HK-2 (cell line): ENCODE measurements at regions not wholly inside any gene's neighbourhood (a gene's known extent, or its start where the extent isn't known, plus 50 kb on each side); places are given as distances from the start of the nearest gene placed in this dataset.
"Not testable (repeated sequence)": the region's sequence is repeated elsewhere in the genome, so short reads cannot be mapped to it uniquely, and the experiment has no call there.

Source experiments
- DNase-seq: peaks from one replicate; pipeline ENCODE4 v3.0.0-alpha.2; 2018; ENCODE audit not compliant: unreplicated experiment

DNA sequence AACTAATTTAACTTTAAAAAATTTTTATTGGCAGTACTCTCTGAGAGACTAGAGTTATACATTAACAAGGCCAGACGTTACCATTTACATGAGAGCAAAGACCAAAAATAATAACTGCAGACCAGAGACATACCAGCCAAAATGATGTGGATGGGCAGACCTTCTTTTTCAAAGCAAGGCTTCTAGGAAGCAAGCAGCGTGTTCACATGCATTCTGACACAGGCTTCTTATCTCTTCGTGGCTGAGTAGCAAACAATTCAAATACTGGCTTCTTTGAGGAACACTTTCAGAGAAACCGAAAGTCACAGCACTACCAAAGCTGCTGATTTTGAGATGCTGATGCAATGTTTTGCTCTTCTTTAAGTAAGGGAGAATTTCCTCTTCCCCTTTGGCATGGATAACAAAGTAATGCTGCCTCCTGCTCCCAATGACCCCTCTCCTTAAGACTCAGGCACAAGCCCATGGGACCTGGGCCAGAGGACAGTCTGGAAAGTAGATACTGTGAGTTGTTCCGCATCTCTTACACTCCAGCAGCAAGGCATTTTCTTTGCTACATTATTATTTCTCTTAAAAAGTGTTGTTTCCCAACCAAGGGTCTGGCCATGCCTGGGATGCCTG lies 181.9 kb downstream of the MREG start:
- no peak for DNase-seq

- DNase-seq: no peak
Measured at GRCh38 chr2:215830304-215830703, 183.0 kb downstream of the MREG start.

DNA sequence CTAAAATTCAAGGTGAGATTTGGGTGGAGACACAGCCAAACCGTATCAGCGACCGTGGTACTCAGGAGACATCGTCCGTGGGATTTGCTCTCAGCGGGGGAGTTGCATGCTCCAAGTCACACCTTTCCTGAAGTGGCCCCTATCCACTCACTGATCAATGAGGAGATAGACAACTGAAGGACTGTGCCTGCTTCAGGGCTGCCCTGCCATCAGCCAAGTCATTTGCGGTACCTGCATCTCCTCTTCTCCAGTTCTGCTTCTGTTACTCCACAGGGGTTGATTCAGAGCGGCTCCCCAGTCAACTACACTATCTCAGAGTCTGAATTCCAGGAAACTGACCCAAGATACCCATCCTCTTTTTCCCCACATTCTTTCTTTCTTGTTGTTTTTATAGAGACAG lies 184.1 kb downstream of the MREG start:
- no peak for DNase-seq

DNA sequence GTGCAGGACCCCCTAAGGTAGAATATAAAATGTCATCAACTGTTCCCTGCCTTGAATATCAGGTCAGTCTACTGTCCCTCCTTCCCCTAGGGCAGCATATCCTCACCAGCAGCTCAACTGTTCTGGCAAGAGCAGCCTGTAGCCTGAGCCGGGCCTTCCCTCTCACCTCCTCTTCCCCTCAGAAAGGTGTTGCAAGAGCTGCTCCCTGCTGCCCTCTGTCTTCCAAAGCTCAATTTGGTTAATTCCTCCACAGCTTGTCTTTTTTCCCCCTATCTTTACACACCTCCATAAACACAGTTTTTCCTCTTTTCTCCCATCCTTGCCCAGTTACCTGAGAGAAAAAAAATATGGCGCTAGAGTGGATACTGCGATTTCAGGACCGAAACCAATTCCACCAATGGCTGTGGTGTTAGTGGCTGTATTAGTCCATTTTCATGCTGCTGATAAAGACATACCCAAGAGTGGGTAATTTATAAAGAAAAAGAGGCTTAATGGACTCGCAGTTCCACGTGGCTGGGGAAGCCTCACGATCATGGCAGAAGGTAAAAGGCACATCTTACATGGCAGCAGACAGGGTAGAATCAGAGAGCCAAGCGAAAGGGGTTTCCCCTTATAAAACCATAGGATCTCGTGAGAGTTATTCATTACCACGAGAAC lies 184.7 kb downstream of the MREG start:
- DNase-seq: peak; percentile 34

- no peak for DNase-seq
Measured at GRCh38 chr2:215826838-215827441, 186.4 kb downstream of the MREG start.

GRCh38 chr2:215826376-215826775 lies 187.0 kb downstream of the MREG start:
- no peak for DNase-seq

GRCh38 chr2:215825707-215826106 lies 187.6 kb downstream of the MREG start:
- DNase-seq: no peak

DNA sequence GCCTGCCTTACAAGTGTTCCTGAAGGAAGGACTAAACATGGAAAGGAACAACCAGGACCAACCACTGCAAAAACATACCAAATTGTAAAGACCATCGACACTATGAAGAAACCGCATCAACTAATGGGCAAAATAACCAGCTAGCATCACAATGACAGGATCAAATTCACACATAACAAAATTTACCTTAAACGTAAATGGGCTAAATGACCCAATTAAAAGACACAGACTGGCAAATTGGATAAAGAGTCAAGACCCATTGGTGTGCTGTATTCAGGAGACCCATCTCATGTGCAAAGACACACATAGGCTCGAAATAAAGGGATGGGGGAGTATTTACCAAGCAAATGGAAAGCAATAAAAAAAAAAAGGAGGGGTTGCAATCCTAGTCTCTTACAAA lies 192.1 kb downstream of the MREG start:
- not testable (repeated sequence) for DNase-seq

DNA sequence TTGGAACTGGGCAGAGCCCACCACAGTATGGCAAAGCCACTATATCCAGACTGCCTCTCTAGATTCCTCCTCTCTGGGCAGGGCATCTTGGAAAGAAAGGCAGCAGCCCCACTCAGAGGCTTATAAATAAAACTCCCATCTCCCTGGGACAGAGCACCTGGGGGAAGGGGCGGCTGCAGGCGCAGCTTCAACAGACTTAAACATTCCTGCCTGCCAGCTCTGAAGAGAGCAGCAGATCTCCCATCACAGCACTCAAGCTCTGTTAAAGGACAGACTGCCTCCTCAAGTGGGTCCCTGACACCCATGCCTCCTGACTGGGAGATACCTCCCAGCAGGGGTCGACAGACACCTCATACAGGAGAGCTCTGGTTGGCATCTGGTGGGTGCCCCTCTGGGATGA lies 193.6 kb downstream of the MREG start:
- DNase-seq: not testable (repeated sequence)

DNA sequence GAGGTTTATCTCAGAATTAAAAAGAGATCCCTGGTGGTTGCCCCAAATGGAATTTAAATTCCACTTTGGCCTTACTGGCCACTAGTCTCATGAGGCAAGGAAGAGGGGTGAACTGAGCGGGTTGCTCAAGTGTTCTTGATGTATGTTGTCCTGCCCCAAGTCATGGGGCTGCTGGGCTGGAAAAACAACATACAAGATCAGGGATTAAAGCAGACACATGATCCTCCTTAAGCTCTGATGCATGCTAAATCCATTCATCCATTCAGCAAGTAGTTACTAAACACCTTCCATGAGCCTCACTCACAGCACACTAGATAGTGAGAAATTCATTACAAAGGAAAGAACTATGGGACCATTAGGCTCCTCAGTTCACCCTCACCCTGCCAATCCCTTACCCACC lies 196.3 kb downstream of the MREG start:
- DNase-seq: no peak

- DNase-seq: no peak
Measured at GRCh38 chr2:215816424-215816823, 196.9 kb downstream of the MREG start.

GRCh38 chr2:215815960-215816359 lies 197.4 kb downstream of the MREG start:
- no peak for DNase-seq

DNA sequence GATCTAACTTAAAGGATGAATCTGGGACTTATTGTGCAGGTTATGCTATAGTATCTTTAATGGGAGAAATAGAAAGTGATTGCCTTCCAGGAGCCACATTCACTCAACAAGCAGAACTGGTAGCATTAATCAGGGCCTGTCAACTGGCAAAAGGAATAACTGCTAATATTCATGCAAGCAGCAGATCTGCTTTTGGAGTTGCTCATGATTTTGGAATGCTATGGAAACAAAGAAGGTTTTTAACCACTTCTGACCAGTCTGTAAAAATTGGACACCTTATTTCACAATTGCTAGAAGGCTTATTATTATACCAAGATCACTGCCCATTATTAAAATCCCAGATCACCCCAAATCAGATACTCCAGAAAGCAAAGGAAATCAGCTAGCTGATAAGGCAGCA lies 200.4 kb downstream of the MREG start:
- DNase-seq: no peak

GRCh38 chr2:215811409-215812345 lies 201.7 kb downstream of the MREG start:
- DNase-seq: no peak

DNA sequence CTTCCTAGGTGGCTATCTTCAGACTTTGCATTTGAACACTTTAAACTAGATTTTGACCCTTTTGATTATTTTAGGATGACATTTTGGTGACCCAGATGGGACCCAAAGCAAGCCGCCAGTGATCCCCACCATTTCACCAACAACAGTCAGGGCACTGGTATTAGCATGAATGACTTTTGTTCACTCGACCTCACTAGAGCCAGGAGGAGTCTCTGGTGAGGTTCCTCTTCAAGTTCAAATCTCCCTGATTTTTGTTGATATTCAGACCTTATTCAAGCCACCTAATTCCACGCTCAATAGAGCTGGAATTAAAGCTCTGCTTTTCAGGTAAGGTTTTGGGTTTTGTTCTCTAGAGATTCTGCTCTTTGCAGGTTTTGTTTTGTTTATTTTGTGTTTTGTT lies 202.3 kb downstream of the MREG start:
- no peak for DNase-seq

DNA sequence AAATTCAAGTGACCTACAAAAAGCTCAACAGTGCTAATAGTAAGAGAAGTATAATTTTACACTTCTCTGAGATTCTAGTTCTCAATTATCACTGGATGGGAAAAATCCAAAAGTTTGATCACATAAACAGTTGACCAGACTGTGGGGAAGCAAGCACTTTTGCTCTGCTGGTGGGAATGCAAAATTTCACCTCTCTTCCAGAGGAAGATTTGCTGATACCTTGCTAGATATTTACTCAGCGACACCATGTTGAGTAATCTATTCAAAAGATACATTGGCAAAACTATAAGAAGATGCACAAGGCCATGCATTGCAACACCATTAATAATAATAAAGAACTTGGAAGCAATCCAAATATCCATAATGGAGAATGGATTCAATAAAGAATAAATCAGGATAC lies 204.4 kb downstream of the MREG start:
- DNase-seq: no peak

GRCh38 chr2:215808194-215808593 lies 205.2 kb downstream of the MREG start:
- no peak for DNase-seq

DNA sequence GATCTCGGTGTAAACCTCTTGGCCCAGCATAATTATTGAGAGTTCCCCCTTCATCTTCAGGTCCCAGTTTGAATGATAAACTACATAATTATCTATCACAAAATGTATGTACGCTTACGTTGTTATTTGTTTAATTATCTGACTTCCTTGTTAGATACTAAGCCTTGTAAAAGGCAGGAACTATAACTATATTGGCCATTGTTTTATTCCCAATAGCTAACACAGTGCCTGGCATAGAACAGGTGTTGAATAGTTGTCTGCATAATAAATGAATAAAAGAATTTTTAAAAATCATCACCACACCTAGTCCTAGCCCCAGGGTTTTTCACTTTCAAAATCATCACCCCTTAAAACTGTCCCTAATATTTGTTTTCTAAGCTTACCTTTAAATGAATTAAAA lies 207.9 kb downstream of the MREG start:
- no peak for DNase-seq

DNA sequence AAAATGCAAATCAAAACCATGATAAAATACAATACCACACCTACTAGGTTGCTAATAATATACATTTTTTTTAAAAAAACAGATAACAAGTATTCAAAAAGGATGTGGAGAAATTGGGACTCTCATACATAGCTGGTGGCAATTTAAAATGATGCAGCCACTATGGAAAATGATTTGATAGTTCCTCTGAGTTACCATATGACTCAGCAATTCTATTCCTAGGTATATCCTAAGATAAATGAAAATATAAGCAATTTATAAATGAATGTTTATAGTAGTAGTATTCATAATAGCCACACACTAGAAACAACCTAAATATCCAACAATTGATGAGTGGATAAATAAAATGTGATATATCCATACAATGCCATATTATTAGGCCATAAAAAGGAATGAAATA lies 210.2 kb downstream of the MREG start:
- DNase-seq: no peak

- DNase-seq: no peak
Measured at GRCh38 chr2:215799194-215799593, 214.2 kb downstream of the MREG start.

- no peak for DNase-seq
Measured at GRCh38 chr2:215797676-215798075, 215.7 kb downstream of the MREG start.

DNA sequence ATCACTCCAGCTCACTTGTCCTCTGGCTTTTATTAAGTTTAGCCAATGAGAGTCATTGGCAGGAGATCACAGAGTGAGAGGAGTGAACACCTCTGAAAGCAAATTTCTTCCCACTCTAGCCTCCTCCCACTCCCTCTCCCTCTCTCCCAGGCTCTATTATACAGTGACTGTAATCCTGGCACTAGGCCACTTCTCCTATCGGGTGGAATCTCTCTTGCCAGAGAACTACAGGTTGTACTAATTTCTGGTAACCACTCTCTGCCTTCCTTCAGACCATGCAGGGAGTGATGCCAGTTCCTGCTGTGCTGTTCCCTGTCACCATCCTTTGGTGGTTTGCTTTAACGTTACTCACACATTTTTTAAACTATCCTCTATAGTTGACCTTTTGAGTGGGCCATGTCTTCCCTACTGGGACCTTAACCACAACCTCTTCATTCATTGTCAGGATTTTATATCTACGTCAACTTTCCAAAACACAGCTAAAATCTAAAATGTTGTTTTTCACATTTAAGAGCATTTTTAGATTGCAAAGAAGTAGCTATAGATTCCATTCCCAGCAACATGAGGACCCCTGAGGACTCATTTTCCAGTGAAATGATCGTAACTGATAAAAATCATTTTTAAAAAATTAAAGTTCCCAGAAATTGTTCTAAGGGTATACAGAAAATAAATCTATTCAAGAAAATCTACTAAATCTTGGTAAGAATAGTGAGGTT lies 217.1 kb downstream of the MREG start:
- DNase-seq: peak; percentile 53
